ENCODE measurements at regions not wholly inside any gene's neighbourhood (a gene's known extent, or its start where the extent isn't known, plus 50 kb on each side); places are given as distances from the start of the nearest gene placed in this dataset.

GRCh38 chr1:199335496-199335895, 692.0 kb upstream of the NR5A2 start:
- TF ChIP-seq CTCF (IDR thresholded peaks at IDR 0.05) = no peak
- no peak for TF ChIP-seq POLR2AphosphoS5 (IDR thresholded peaks at IDR 0.05; ENCODE audit: low read depth, low read length)
